ENCODE measurements at regions not wholly inside any gene's neighbourhood (a gene's known extent, or its start where the extent isn't known, plus 50 kb on each side); places are given as distances from the start of the nearest gene placed in this dataset.
"Not testable (repeated sequence)": the region's sequence is repeated elsewhere in the genome, so short reads cannot be mapped to it uniquely, and the experiment has no call there.

DNA sequence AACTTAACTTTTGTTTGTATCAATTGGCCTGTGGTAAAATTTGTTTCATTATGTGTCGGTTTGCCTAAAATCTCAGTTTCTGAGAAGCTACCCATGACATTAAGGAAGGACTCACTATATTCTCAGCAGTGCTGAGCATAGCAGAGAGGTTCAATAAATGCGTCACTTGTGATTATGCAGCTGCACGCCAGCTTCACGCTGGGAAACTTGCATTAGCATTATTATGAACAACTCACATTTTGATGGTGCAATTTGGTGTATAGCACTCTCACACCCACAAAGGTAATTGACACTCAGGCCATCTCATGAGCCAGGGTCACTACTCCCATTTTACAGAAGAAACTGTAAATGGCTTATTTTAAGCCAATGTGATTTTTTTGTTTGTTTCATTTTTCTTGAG is 80.6 kb upstream of the SALL1 start:
- DNase-seq (no peak), ATAC-seq (no peak)
- Histone ChIP-seq H3K4me1 (no peaks in the 10 kb centered on the region), H3K9me3 (no peaks in the 10 kb centered on the region), H3K4me3 (no peak overlapping the region), H3K36me3 (replicated peaks in 1 of 2; ENCODE audit: insufficient read depth in 1 of 2, low read depth in 2 of 2) (no peaks in the 10 kb centered on the region), H3K27me3 (no peaks in the 10 kb centered on the region), H3K27ac (no peak overlapping the region)
- TF ChIP-seq POLR2A (IDR thresholded peaks at IDR 0.05): no peak
- intact Hi-C loops (cut with DNase I): no loop called here
- WGBS, 2 donors: 71 to 76% methylated on average over 4 of the region's 4 CpGs

DNA sequence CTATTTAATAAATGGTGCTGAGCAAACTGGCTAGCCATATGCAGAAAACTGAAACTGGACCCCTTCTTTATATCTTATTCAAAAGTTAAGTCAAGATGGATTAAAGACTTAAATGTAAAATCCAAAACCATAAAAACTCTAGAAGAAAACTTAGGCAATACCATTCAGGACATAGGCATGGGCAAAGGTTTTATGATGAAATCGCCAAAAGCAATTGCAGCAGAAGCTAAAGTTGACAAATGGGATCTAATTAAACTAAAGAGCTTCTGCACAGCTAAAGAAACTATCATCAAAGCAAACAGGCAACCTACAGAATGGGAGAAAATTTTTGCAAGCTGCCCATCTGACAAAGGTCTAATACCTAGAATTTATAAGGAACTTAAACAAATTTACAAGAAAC is 79.0 kb upstream of the SALL1 start:
- WGBS, 2 donors: 45 to 54% methylated on average over 1 of the region's 1 CpG
- DNase-seq; H3K4me1 ChIP-seq; ATAC-seq; intact Hi-C loops (cut with DNase I); H3K27ac ChIP-seq; H3K27me3 ChIP-seq; H3K9me3 ChIP-seq; H3K4me3 ChIP-seq; H3K36me3 ChIP-seq (replicated peaks in 1 of 2; ENCODE audit: insufficient read depth in 1 of 2, low read depth in 2 of 2): not testable (repeated sequence)

DNA sequence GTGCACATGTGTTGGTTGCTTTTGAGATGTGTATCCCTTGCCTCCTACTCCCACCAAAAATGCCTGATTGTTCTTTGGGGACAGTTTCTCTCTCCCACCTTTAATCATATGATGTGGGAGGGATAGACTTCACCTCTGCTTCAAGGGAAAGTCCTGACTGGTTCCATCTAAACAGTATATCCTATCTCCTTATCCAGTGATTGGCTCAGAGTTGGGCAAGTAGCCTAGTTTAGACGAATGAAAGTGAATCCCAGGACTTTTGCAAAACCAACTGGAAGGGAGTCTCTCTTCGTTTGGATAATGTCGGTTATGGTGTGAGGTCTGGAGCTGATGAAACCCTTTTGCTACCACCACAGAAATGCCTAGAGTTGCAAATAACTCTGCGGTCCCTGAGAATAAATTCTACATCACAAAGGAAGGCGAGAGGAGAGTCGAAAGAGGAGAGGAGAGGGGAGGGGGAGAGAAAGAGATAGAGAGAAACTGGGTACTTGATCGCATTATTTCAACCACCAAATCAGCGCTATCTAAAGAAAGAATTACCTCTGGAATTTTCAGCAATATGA is 77.1 kb upstream of the SALL1 start:
- no peaks in the 10 kb centered on the region for H3K36me3 ChIP-seq (replicated peaks in 1 of 2; ENCODE audit: insufficient read depth in 1 of 2, low read depth in 2 of 2)
- ATAC-seq (no peak), DNase-seq (no peak)
- no peaks in the 10 kb centered on the region for H3K9me3 ChIP-seq
- H3K27me3 ChIP-seq: no peaks in the 10 kb centered on the region
- TF ChIP-seq, protein P1, sequence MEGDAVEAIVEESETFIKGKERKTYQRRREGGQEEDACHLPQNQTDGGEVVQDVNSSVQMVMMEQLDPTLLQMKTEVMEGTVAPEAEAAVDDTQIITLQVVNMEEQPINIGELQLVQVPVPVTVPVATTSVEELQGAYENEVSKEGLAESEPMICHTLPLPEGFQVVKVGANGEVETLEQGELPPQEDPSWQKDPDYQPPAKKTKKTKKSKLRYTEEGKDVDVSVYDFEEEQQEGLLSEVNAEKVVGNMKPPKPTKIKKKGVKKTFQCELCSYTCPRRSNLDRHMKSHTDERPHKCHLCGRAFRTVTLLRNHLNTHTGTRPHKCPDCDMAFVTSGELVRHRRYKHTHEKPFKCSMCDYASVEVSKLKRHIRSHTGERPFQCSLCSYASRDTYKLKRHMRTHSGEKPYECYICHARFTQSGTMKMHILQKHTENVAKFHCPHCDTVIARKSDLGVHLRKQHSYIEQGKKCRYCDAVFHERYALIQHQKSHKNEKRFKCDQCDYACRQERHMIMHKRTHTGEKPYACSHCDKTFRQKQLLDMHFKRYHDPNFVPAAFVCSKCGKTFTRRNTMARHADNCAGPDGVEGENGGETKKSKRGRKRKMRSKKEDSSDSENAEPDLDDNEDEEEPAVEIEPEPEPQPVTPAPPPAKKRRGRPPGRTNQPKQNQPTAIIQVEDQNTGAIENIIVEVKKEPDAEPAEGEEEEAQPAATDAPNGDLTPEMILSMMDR (IDR thresholded peaks at IDR 0.05): no peak
- TF ChIP-seq POLR2A (IDR thresholded peaks at IDR 0.05): no peak
- H3K4me3 ChIP-seq: no peak overlapping the region
- H3K27ac ChIP-seq: no peak overlapping the region
- H3K4me1 ChIP-seq: no peaks in the 10 kb centered on the region
- WGBS, 2 donors: 60 to 66% methylated on average over 8 of the region's 8 CpGs
- intact Hi-C loops (cut with DNase I): no loop called here

DNA sequence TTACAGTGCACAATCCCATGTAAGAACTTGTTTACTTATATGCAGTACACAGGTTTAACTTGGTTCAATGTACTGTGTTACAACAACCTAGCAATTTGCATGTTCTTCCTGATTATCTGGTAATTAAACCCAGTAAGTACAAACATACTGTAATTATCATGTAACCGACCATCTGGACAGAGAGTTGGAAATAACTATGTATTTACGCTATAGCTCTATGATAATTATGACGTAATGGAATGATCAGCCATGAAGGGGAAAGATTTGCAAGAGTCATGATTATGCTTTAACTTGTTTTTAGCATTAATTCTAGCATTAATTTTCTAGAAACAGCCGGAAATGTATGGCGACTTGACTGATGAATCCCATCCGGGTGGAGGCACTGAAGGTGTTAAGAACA is 74.8 kb upstream of the SALL1 start:
- 57 to 66% methylated on average over 6 of the region's 6 CpGs for WGBS, 2 donors
- H3K36me3 ChIP-seq (replicated peaks in 1 of 2; ENCODE audit: insufficient read depth in 1 of 2, low read depth in 2 of 2): no peaks in the 10 kb centered on the region
- no peaks in the 10 kb centered on the region for H3K27me3 ChIP-seq
- no peak overlapping the region for H3K4me3 ChIP-seq
- no peaks in the 10 kb centered on the region for H3K4me1 ChIP-seq
- intact Hi-C loops (cut with DNase I): no loop called here
- ATAC-seq: no peak
- no peak for DNase-seq
- H3K9me3 ChIP-seq: no peaks in the 10 kb centered on the region
- TF ChIP-seq, protein P1 (IDR thresholded peaks at IDR 0.05): no peak
- no peak for TF ChIP-seq POLR2A (IDR thresholded peaks at IDR 0.05)
- H3K27ac ChIP-seq: no peak overlapping the region

DNA sequence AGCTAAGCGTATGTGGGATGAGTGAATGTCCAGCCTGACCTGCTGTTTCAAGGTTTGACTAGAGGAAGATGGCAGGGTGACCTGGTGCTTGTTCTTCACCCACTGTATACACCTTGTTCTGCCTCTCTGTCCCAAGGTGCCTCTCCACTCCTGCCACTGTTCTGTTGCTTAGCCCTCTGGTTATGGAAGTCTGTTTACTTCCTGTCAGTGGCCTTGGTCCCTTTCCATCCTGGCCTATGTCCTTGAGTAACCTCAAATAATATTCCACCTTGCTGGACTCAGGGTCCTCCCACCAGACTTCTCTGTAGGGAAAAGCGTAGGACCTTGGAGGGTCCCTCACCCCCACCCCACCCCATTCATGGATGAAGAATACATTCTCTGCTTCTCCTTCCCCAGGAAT is 73.2 kb upstream of the SALL1 start:
- Histone ChIP-seq H3K27ac (no peak overlapping the region), H3K4me3 (no peak overlapping the region), H3K27me3 (no peaks in the 10 kb centered on the region), H3K9me3 (no peaks in the 10 kb centered on the region), H3K36me3 (replicated peaks in 1 of 2; ENCODE audit: insufficient read depth in 1 of 2, low read depth in 2 of 2) (no peaks in the 10 kb centered on the region), H3K4me1 (no peaks in the 10 kb centered on the region)
- no peak for TF ChIP-seq POLR2A (IDR thresholded peaks at IDR 0.05)
- TF ChIP-seq, protein P1 (IDR thresholded peaks at IDR 0.05): no peak
- DNase-seq: no peak
- ATAC-seq: no peak
- intact Hi-C loops (cut with DNase I): no loop called here
- WGBS, 2 donors: 72 to 93% methylated on average over 2 of the region's 2 CpGs

DNA sequence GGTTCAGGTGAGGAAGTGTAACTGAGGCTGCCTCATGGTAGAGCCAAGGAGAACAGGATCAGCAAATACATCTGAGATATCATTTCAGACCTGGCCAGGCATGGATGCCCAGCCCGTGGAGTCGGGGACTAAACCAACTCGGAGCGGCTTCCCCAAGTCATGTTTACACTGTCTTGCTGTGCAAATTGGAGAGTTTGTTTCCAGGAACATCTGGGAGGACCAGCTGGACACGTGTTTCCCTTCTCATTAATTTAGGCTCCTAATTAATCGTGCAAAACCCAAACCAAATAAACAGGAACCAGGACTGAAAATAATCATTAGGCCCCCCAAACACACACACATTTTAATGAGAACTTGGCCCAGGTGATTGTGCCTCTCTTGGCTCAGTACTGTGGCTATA is 70.9 kb upstream of the SALL1 start:
- 31 to 43% methylated on average over 6 of the region's 6 CpGs for WGBS, 2 donors
- Histone ChIP-seq H3K4me1 (no peaks in the 10 kb centered on the region), H3K4me3 (no peak overlapping the region), H3K27me3 (no peaks in the 10 kb centered on the region), H3K9me3 (peaks cover 0 to 8% (median 0%) of the 10 kb centered on the region in 3 donors), H3K27ac (no peak overlapping the region), H3K36me3 (replicated peaks in 1 of 2; ENCODE audit: insufficient read depth in 1 of 2, low read depth in 2 of 2) (no peaks in the 10 kb centered on the region)
- intact Hi-C loops (cut with DNase I): no loop called here
- DNase-seq (no peak), ATAC-seq (no peak)
- TF ChIP-seq POLR2A (IDR thresholded peaks at IDR 0.05): no peak
- TF ChIP-seq, protein P1 (IDR thresholded peaks at IDR 0.05): no peak
